HG02981 (cell line): ENCODE measurements at regions not wholly inside any gene's neighbourhood (a gene's known extent, or its start where the extent isn't known, plus 50 kb on each side); places are given as distances from the start of the nearest gene placed in this dataset.
A peak's percentile ranks its signal among the peaks of the same experiment; 100 is the strongest.
"Not testable (repeated sequence)": the region's sequence is repeated elsewhere in the genome, so short reads cannot be mapped to it uniquely, and the experiment has no call there.

Source experiments
- ATAC-seq: cut with Tn5 transposase; IDR thresholded peaks from one replicate; pipeline ENCODE4 v1.9.1; 2021; ENCODE audit warnings: mild to moderate bottlenecking, moderate library complexity; ENCODE audit not compliant: unreplicated experiment

- ATAC-seq, result no peak
Observed at GRCh38 chr5:143635888-143636287, 176.1 kb upstream of the HMHB1 start.

DNA sequence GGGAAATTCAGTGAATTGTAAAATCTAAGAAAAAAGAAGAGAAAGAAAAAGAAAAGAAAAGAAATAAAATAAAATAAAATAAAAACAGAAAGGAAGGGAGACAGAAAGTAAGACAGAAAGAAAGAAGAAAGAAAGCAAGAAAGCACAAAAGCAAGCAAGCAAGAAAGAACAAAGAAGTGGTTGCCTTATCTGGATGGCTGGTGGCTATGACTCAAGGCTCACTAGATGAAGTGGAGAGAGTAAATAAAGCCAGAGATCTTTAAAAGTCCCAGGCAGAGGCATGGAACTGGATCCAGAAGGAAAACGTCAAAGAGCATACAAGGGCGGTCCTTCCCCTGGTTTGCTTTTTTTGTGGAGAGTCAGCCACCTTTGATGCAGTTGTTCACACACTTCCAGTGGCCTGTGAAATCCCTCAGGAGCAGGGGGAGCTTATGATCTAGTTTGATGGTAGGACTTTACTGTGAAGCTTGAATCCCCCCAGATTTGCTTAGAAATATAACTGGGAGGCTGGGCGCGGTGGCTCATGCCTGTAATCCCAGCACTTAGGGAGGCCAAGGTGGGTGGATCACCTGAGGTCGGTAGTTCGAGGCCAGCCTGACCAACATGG is 176.7 kb upstream of the HMHB1 start:
- ATAC-seq, result no peak

GRCh38 chr5:143634689-143635088 is 177.3 kb upstream of the HMHB1 start:
- ATAC-seq, result no peak

DNA sequence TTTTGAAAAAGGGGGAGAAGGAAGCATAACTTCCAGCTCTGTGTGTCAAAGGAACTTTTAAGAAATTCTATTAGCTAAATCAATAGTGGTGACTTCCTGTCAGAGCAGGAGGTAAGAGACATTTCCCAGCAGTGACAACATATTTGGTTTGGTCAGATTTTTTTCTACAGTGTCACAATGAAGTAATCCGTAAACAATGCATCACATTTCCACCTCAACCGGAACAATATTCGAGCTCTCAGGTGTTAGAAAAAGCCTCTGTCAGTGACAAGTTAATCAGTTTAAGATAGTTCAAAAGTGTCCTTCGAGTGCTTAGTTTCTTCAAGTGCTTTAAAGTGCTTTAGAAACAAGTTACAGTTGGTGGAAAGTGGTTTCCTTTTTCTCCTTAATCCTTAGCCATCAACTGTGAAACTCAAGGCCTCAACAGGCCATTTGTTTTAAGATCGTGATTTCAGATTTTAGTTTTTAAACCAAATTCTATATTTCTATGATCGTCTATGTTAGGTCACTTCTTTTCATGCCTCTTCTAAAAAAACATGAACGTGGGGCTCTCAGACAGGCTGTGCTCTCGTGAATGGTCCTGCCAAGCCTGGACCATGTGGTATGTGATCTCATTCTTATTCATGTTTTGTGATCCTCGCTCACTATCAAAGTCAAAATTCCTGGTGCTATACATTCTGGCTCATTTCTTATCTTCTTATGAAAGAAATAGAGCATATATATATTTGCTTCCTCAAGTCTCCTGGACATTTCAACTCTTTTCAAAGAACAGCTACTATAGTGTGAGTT is 181.9 kb upstream of the HMHB1 start:
- no peak for ATAC-seq

GRCh38 chr5:143625048-143625447 is 186.9 kb upstream of the HMHB1 start:
- ATAC-seq, result not testable (repeated sequence)

- no peak for ATAC-seq
Observed at GRCh38 chr5:143624465-143624864, 187.5 kb upstream of the HMHB1 start.

- no peak for ATAC-seq
Observed at GRCh38 chr5:143619040-143619439, 192.9 kb upstream of the HMHB1 start.

GRCh38 chr5:143618141-143618540 is 193.8 kb upstream of the HMHB1 start:
- ATAC-seq, result no peak

DNA sequence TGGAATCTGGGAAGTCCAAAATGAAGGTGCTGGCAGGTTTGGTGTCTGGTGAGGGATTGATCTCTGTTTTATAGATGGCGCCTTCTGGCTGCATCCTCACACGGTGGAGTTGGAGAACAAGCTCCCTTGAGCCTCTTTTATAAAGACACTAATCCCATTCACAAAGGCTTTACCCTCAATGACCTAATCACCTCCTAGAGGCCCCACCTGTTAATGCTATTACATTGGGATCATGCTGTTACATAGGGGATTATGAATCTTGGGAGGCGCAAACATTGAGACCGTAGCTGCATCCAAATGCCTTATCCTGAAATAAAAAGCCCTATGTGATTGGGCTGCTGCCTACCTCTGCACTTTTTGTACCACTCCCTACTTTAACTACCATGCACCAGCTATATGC is 197.1 kb upstream of the HMHB1 start:
- ATAC-seq, result no peak

DNA sequence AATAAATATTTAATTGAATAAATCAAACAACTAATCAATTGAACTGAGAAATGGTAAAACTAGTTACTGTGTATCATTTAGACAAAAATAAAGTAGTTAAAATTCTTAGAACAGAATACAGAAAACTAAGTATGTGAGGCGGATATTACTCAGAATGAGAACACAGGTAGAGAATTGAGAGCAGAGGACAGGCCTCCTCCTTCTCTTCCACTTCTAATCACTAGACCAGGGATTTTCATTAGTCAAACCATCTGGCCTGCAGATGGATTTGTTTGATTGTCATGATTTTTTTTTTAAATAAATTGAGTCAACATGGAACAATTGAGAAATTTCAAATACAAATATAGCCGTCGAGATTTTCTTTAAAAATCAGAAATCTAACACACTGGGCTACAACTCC is 198.6 kb upstream of the HMHB1 start:
- no peak for ATAC-seq

GRCh38 chr5:143610946-143611345 is 201.0 kb upstream of the HMHB1 start:
- no peak for ATAC-seq

DNA sequence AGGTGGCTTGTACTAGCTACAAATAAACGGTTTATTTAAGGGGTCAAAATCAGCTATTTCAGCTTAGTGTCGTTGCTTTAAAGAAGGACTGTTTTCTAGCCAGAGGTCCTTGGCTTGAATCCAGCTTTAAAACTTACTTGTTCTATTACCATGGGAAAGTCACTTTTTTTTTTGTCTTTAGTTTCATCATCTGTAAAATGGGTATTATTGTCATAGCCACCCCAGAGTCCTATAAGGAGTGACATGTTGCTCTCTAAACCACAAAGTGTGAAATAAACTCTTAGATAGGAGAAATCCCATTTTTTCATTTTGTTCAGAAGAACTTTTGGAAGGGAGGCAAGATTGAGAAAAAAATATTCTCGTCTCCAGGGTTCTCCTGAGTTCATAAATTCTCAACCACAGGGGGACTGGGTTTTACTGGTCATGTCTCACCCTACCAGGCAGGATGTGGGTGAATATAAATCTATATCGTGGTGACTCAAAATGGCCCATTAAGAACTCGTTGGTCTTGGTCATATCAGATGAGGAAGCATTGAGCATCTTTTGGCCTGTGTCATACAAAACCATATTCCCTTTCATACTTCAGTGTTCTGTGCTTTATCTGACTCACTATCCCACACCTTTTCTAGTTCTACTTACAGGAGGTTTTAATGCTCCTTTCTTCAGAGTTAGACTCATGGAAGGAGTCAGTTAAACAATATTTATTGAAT is 202.7 kb upstream of the NR3C1 start:
- ATAC-seq, result peak; percentile 80

GRCh38 chr5:143605403-143606005 is 202.0 kb upstream of the NR3C1 start:
- ATAC-seq, result peak; percentile 56

GRCh38 chr5:143601917-143602333 is 198.4 kb upstream of the NR3C1 start:
- no peak for ATAC-seq

DNA sequence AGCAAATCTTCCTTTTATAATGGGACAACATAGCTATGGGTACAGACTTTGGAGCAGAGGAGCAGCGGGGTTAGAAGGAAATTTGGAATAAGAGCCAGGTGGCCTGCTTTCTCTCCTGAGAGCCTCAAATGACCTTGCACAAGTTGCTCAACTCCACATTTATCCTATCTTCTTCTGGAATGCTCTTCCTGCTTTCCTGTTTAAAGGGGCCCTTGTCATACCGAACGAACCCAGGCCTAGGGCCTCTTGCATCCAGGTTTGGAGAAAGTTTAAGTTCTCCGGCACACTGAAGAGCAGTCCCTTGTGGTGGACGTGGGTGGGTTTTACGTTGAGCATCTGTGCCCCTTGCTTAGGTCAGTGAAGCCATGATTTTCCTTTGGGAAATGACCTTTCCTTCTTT is 197.9 kb upstream of the NR3C1 start:
- ATAC-seq, result no peak

DNA sequence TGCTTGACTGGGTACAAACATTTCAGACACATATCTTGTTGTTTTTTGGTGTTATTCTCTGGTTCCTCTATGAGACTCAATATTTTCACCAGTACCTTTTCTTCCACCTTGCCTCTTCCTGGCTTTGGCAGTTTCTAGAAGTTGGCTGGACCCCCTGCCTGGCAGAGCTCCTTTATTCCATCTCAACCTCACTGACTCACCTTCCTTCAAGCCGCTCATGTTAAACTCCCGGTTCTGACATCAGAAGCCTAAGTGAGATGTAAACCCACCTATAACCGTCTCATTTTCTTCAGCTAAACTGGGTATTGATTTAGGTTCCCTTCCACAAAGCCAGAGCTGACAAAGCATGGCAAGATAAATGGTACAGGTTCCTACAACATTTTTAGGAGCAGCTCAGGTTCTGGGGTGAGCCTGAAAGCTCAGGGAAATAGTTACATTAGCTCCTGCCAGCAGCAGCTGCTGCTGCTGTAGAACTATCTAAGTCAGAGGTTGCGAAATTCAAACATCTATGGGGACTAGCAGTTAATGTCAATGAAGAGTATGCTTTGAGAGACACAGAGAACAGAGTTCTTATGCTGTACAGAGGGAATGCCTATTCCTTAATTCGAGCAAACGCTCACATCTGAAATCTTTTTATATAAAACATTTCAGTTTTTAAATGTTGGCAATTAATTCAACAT is 197.1 kb upstream of the NR3C1 start:
- ATAC-seq, result no peak

GRCh38 chr5:143599474-143599873 is 196.0 kb upstream of the NR3C1 start:
- no peak for ATAC-seq

DNA sequence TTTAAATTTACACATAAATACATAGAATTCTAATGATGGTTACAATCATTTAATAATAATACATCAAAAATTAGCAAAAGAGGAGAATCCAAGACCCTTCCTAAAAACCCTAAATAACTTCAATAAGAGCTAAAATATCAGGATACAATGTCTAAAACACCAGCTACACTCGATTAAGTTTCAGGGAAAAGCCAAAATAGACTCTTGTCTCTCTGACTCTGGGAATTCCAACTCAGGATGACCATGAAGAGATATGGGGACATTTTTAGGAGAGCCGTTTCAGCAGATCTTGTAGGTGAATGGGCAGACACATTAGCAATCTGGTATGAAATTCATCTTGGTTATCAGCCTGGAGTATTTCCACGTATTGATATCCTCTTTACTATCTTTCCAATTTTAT is 193.3 kb upstream of the NR3C1 start:
- no peak for ATAC-seq

DNA sequence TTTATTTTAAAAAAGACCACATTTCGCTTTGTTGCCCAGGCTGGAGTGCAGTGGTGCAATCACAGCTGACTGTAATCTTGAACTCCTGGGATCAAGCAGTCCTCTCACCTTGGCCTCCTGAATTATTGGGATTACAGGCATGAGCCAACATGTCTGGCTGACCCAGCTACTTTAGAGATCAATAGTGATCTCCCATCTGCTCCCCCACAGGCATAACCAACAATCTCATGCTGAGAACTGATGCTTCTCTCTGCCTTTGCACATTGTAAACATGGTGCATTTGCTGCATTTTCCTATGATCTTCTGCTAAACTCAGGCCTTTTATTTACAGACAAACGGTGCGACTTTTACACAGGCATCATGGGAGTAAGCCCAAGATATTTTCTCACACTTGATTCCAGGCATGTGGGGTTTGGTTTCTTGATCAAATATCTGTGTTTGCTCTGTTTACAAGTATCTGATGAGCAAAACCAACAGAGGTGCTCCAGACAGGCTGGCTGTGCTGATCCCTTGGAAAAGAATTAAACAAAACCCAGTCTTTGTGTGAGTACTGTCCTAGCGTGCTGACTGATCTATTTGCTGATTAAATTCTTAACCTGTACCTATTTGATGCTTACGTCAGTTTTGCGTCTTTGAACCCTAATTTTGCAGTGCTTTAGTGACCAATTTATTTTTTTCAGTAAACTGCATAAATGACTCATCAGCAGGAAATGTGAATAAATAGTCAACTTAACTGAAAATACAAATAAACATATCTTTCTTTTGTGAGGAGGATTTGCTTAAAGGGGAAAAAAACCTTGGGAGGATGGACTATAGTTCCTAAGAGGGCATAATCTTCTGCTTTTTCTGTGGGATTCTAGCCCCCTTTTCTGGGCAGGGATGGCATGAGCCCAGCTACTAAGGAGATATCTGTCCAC is 191.7 kb upstream of the NR3C1 start:
- ATAC-seq, result no peak

GRCh38 chr5:143593723-143594122 is 190.2 kb upstream of the NR3C1 start:
- ATAC-seq, result no peak
